NB4 (cell line): ENCODE measurements at regions not wholly inside any gene's neighbourhood (a gene's known extent, or its start where the extent isn't known, plus 50 kb on each side); places are given as distances from the start of the nearest gene placed in this dataset.

Experiments used
- POLR2A ChIP-seq: IDR thresholded peaks from 2 replicates; pipeline ENCODE4 v1.6.1; 2011; ENCODE audit warnings: mild to moderate bottlenecking; ENCODE audit not compliant: insufficient read length; ENCODE audit errors: extremely low read depth
- TF ChIP-seq, protein P1 (sequence below): IDR thresholded peaks from one replicate; pipeline ENCODE4 v1.5.1; 2012; ENCODE audit warnings: low read depth, low read length
- TF ChIP-seq, protein P2 (sequence below): IDR thresholded peaks from 2 replicates; pipeline ENCODE4 v1.6.1; 2011; ENCODE audit warnings: low read depth, low read length

DNA sequence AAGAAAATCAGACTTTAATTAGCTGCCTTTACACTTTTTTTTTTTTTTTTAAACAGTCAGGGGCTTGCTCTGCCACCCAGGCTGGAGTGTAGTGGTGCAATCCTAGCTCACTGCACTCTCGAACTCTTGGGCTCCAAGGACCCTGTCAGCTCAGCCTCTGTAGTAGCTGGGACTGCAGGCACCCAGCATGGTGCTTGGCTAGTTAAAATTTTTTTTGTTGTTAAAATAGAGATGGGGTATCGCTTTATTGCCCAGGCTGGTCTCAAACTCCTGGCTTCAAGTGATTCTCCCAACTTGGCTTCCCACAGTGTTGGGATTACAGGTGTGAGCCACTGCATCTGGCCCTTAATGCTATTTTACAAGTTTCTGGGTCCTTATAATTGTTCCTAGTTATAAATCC, 359.1 kb downstream of the SPRY1 start:
- TF ChIP-seq, protein P1, sequence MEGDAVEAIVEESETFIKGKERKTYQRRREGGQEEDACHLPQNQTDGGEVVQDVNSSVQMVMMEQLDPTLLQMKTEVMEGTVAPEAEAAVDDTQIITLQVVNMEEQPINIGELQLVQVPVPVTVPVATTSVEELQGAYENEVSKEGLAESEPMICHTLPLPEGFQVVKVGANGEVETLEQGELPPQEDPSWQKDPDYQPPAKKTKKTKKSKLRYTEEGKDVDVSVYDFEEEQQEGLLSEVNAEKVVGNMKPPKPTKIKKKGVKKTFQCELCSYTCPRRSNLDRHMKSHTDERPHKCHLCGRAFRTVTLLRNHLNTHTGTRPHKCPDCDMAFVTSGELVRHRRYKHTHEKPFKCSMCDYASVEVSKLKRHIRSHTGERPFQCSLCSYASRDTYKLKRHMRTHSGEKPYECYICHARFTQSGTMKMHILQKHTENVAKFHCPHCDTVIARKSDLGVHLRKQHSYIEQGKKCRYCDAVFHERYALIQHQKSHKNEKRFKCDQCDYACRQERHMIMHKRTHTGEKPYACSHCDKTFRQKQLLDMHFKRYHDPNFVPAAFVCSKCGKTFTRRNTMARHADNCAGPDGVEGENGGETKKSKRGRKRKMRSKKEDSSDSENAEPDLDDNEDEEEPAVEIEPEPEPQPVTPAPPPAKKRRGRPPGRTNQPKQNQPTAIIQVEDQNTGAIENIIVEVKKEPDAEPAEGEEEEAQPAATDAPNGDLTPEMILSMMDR, result no peak
- TF ChIP-seq, protein P2, sequence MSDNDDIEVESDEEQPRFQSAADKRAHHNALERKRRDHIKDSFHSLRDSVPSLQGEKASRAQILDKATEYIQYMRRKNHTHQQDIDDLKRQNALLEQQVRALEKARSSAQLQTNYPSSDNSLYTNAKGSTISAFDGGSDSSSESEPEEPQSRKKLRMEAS, result no peak
- TF ChIP-seq POLR2A, result no peak
